Hepatocyte (in vitro differentiated cells): ENCODE measurements at regions not wholly inside any gene's neighbourhood (a gene's known extent, or its start where the extent isn't known, plus 50 kb on each side); places are given as distances from the start of the nearest gene placed in this dataset.

ENCODE experiments used
- EZH2 ChIP-seq: fragments of 200-600 bp; sonication (generic); IDR thresholded peaks from 2 replicates; pipeline ENCODE4 v1.6.1; 2016; ENCODE audit warnings: antibody characterized with exemption, mild to moderate bottlenecking, borderline replicate concordance
- EZH2phosphoT487 ChIP-seq: fragments of 200-600 bp; sonication (generic); IDR thresholded peaks from one replicate; pipeline ENCODE4 v1.6.1; 2018; ENCODE audit warnings: antibody characterized with exemption, mild to moderate bottlenecking, low read depth, moderate library complexity; ENCODE audit not compliant: unreplicated experiment, severe bottlenecking
- TF ChIP-seq, protein P1 (sequence below): fragments of 200-600 bp; sonication (generic); IDR thresholded peaks from 2 replicates; pipeline ENCODE4 v1.5.1; 2016; ENCODE audit warnings: antibody characterized with exemption, mild to moderate bottlenecking; ENCODE audit not compliant: poor library complexity

DNA sequence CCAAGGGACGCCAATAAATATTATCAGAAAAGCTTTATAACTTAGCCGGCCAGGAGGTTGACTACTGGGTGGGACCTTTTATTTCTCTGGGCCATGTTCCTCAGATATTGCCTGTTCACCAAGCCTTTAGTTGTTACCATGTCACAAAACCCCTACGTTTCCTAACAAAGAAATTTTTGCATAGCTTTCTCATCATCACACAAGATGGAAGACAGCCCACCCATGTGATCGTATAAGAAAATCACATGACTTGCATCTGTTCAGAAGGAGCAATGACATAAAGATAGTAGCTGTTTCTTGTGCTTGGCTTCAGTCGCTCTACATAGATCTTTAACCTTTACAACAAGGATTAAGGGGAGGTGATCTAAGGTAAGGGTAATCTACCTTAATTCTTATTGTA is 88.9 kb upstream of the NGF start:
- TF ChIP-seq, protein P1, sequence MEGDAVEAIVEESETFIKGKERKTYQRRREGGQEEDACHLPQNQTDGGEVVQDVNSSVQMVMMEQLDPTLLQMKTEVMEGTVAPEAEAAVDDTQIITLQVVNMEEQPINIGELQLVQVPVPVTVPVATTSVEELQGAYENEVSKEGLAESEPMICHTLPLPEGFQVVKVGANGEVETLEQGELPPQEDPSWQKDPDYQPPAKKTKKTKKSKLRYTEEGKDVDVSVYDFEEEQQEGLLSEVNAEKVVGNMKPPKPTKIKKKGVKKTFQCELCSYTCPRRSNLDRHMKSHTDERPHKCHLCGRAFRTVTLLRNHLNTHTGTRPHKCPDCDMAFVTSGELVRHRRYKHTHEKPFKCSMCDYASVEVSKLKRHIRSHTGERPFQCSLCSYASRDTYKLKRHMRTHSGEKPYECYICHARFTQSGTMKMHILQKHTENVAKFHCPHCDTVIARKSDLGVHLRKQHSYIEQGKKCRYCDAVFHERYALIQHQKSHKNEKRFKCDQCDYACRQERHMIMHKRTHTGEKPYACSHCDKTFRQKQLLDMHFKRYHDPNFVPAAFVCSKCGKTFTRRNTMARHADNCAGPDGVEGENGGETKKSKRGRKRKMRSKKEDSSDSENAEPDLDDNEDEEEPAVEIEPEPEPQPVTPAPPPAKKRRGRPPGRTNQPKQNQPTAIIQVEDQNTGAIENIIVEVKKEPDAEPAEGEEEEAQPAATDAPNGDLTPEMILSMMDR: no peak
- TF ChIP-seq EZH2: no peak
- no peak for TF ChIP-seq EZH2phosphoT487
